GM04503 (cell line): ENCODE measurements at regions not wholly inside any gene's neighbourhood (a gene's known extent, or its start where the extent isn't known, plus 50 kb on each side); places are given as distances from the start of the nearest gene placed in this dataset.
"Not testable (repeated sequence)": the region's sequence is repeated elsewhere in the genome, so short reads cannot be mapped to it uniquely, and the experiment has no call there.

ENCODE experiments used
- DNase-seq: peaks from one replicate; pipeline ENCODE4 v3.0.0-alpha.2; 2012; ENCODE audit warnings: low read depth

GRCh38 chr17:19470530-19471261 lies 59.7 kb downstream of the RNF112 start:
- no peak for DNase-seq

- not testable (repeated sequence) for DNase-seq
Measured at GRCh38 chr17:19474405-19474804, 59.2 kb upstream of the SLC47A1 start.

GRCh38 chr17:19475800-19476199 lies 57.9 kb upstream of the SLC47A1 start:
- not testable (repeated sequence) for DNase-seq

- peak; percentile 36 for DNase-seq
Measured at GRCh38 chr17:19482576-19482975, 51.1 kb upstream of the SLC47A1 start.
